SH-SY5Y (cell line): ENCODE measurements at regions not wholly inside any gene's neighbourhood (a gene's known extent, or its start where the extent isn't known, plus 50 kb on each side); places are given as distances from the start of the nearest gene placed in this dataset.

ENCODE experiments used
- GATA2 ChIP-seq: IDR thresholded peaks from 2 replicates; pipeline ENCODE4 v1.6.1; 2011; ENCODE audit warnings: mild to moderate bottlenecking, low read depth, low read length
- GATA3 ChIP-seq: IDR thresholded peaks from 2 replicates; pipeline ENCODE4 v1.6.1; 2011; ENCODE audit warnings: low read depth, mild to moderate bottlenecking, low read length, moderate library complexity

DNA sequence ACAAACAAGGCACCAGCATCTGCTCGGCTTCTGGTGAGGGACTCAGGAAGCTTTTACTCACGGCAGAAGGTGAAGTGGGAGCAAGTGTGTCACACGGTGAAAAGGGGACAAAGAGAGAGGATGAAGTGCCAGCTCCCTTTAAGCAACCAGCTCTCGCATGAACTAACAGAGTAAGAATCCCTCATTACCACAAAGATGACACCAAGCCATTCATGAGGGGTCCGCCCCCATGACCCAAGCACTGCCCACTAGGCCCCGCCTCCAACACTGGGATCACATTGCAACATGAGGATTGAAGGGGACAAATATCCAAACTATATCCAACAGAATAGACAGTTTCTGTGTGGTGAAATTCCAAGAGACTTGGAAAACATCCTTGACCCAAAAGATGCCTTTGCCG is 198.2 kb upstream of the POU2AF2 start:
- no peak for TF ChIP-seq GATA2
- no peak for TF ChIP-seq GATA3

- no peak for TF ChIP-seq GATA2
- no peak for TF ChIP-seq GATA3
Observed at GRCh38 chr11:111046291-111046690, 199.2 kb upstream of the POU2AF2 start.

DNA sequence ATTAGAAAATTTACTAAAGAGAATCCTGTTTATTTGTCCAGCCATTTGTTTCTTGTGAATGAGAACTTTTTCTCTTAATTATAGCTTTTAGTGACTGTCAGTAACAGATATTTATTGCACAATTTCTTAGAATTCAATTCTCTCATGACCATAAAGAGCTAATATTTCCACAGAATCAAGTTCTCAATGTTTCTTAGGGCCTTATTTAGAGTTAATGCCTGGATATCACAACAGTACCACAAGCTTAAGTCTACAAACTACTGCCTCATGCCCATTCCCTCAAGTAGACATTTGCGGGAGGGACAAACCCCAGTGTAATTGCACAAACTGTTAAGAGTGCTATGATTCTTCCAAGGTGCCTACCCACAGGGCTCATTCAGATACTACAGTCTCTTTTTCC is 199.7 kb upstream of the POU2AF2 start:
- TF ChIP-seq GATA2 = no peak
- no peak for TF ChIP-seq GATA3

DNA sequence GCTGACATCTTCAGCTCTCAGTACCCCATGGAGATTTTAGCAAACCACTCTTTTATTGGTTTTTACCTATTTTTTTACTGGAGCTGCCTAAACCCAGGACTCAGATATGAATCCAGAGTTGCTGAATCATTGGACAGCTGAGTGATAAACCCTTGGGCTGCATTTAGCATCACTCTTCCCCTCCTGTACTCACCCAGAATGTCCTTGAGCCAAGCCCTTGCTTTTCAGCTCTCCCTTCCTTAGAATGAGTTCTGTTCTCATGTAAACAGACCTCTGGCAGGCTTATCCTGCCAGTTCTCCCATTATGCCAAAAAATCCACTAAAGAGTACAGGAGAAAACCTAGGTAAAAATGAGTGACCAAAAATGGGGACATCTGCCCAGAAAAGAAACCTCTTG is 200.1 kb upstream of the POU2AF2 start:
- TF ChIP-seq GATA2 (no peak), GATA3 (no peak)

- TF ChIP-seq GATA2 = no peak
- no peak for TF ChIP-seq GATA3
Observed at GRCh38 chr11:111044751-111045406, 200.6 kb upstream of the POU2AF2 start.

- no peak for TF ChIP-seq GATA2
- TF ChIP-seq GATA3 = no peak
Observed at GRCh38 chr11:111039982-111040381, 205.5 kb upstream of the POU2AF2 start.

- TF ChIP-seq GATA3 = no peak
- TF ChIP-seq GATA2 = no peak
Observed at GRCh38 chr11:111035746-111036145, 209.8 kb upstream of the POU2AF2 start.

GRCh38 chr11:111026241-111026640 is 219.3 kb upstream of the POU2AF2 start:
- TF ChIP-seq GATA2 = no peak
- no peak for TF ChIP-seq GATA3

DNA sequence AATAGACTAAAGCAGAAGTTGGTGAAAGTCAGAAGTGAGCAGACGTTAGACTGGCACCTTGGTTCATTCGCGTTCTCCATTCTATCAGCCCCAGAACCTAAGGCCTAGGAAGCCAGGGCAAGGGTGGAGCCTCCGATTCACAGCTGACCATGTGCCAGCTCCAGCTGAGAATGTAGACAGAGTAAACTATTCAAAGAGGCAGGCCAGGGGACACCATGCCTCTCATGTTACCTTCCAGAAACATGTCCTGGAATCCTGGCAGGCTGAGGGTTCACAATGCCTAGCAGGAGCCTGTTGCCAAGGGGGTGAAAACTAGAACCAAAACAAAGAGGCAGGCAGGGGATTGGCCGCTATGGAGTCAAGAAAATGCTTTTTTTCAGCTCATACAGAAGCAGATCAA is 224.4 kb upstream of the POU2AF2 start:
- TF ChIP-seq GATA3 (no peak), GATA2 (no peak)

DNA sequence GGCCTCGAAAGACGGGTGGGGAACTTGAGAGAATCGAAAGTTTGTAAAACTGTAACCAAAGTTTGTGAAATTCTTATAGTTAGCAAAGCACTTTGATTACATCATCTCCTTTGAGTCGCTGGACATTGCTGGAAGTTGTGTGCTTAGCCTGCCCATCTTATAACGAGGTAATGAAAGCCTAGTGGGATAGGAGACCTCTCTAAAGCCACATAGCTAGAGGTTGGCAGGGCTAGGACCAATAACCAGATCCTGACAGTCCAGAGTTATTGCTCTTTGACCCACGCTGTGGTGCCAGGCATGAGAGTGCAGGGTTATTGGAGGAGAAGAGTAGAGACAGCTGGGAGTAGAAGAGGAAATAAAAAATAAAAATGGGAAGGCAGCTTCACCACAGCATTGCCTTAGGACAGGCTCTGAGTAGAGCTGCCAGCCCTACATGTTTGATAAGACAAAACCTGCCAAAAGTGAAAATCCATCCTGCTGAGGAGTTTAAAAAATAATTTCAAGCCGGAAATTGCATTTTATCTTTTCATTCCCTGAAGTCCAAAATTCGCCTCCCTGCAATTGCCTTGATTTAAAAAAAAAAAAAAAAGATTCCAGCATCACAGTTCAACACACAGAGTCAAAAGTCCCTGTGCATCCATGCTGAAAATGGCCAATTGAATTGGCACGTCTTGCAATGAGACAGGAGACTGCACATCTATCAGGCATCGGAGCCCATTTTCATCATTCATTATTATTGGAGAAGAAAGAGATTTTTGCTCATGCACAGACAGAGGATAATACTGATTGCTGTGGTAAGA is 225.5 kb upstream of the POU2AF2 start:
- TF ChIP-seq GATA3 = no peak
- TF ChIP-seq GATA2 = no peak

DNA sequence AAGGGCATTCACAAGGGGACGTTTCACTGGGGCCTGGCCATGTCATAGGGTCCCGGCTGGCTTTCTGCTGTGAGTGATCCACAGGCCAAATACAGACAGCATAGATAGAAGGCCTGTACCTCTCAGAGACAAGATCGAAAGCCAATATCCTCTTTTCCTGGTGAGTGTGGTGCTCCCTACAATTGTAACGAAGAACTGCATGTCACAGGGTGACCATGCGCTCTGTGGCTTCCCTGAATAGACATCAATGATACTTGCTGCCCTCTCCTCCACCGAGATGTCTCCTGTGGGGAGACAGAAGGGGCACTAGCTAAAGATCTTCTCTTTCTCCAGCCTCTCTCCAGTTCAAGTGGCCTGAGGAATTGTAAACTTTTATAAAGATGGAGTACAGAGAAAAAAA is 226.1 kb upstream of the POU2AF2 start:
- no peak for TF ChIP-seq GATA2
- TF ChIP-seq GATA3 = no peak

DNA sequence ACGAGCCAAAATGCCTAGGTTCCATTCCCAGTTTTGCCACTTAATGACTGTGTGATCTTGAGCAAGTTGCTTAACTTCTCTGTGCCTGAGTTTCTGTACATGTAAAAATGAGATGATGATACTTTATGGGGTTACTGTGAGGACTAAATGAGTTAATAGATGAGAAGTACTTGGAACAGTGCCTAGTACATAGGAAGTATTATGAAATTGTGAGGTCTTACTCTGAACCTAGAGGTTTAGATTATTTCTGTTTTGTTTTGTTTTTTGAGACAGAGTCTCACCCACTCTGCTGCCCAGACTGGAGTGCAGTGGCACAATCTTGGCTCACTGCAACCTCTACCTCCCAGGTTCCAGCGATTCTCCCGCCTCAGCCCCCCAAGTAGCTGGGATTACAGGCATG is 227.0 kb upstream of the POU2AF2 start:
- no peak for TF ChIP-seq GATA3
- no peak for TF ChIP-seq GATA2

- TF ChIP-seq GATA3 = no peak
- no peak for TF ChIP-seq GATA2
Observed at GRCh38 chr11:111012491-111012890, 233.0 kb upstream of the POU2AF2 start.

- TF ChIP-seq GATA2 (no peak), GATA3 (no peak)
Observed at GRCh38 chr11:111011275-111011594, 234.3 kb upstream of the POU2AF2 start.
